Stimulated activated CD8-positive, alpha-beta memory T cell treated with anti-CD3 and anti-CD28 coated beads, Interleukin-4, amount 100 ng/mL, for 24 hours (primary cell): ENCODE measurements at regions not wholly inside any gene's neighbourhood (a gene's known extent, or its start where the extent isn't known, plus 50 kb on each side); places are given as distances from the start of the nearest gene placed in this dataset.
"Not testable (repeated sequence)": the region's sequence is repeated elsewhere in the genome, so short reads cannot be mapped to it uniquely, and the experiment has no call there.

Experiments used
- DNase-seq: peaks from one replicate; pipeline ENCODE4 v3.0.0-alpha.2; 2020; ENCODE audit warnings: low read depth

GRCh38 chr14:86363576-86363975 lies 833.6 kb downstream of the FLRT2 start:
- DNase-seq: no peak

GRCh38 chr14:86363047-86363446 lies 833.1 kb downstream of the FLRT2 start:
- DNase-seq: no peak

DNA sequence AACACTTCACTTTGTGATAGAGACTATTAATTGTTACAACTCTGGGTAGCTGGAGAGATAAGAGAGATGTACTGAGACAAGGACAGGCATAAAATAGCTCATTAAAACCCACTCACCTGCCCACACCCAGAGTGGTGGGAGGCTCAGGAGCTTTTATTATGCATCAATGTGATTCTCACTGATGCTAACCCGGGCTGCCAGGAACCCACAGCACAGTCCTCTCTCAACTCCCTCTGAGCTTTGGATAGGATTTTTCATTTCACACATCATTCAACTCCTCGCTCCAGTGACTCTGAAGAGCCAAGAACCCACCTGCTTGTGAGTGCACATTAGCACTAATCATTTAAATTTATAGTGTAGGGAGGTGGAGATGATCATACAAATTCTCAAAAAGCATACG lies 827.9 kb downstream of the FLRT2 start:
- DNase-seq: no peak

GRCh38 chr14:86357119-86357518 lies 827.2 kb downstream of the FLRT2 start:
- no peak for DNase-seq

- DNase-seq: no peak
Observed at GRCh38 chr14:86346818-86347384, 817.0 kb downstream of the FLRT2 start.

DNA sequence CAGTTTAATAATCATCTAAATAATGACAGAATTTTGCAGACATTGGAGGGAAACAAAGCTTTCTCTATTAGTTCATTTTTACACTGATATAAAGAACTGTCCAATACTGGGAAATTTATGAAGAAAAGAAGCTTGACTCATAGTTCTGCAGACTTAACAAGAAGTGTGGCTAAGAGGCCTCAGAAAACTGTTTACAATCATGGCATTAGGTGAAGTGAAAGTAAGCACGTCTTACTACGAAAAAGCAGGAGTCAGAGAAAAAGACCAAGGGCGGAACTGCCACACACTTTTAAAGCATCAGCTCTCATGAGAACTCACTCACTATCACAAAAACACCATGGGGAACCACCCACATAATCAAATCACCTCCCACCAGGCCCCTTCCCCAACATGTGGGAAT lies 804.4 kb downstream of the FLRT2 start:
- DNase-seq: no peak

GRCh38 chr14:86333493-86333892 lies 803.5 kb downstream of the FLRT2 start:
- DNase-seq: no peak

DNA sequence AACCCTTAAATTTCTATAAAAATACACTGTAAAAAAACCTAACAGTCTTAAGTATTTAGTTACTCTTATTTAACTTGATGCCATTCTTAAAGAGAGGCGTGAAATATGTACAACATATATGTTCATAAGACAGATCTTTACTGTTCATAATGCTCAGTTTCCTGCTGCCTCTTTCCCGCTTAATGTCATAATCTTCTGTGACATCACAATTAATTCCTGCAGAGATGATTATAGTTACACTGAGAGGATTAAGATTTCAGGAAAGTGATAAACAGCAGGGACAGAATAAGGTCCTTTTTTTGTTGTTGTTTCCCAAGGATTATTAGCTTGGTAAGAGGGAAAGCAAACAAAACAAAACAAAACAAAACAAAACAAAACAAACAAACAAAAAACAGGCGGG lies 801.4 kb downstream of the FLRT2 start:
- DNase-seq: no peak

- no peak for DNase-seq
Observed at GRCh38 chr14:86321151-86321550, 791.2 kb downstream of the FLRT2 start.

- DNase-seq: not testable (repeated sequence)
Observed at GRCh38 chr14:86312154-86312665, 782.3 kb downstream of the FLRT2 start.

- no peak for DNase-seq
Observed at GRCh38 chr14:86311151-86311550, 781.2 kb downstream of the FLRT2 start.

DNA sequence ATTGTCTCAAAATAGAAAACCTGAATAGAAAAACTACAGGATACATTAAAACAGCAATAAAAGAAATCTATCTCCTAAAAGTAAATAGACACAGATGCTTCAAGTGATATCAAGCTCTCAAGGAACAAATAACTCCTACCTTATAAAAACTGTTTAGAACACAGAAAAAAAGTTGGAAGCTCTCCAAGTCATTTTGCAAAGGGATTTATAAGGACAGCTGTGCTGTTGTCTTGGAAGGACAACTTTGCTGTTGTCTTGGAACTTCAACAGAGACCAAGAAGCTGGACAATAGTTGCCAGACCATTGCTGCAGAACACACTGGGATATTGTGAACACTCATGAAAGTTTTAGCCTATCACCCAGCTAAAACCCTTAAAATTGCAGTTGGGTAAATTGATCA lies 780.7 kb downstream of the FLRT2 start:
- no peak for DNase-seq

DNA sequence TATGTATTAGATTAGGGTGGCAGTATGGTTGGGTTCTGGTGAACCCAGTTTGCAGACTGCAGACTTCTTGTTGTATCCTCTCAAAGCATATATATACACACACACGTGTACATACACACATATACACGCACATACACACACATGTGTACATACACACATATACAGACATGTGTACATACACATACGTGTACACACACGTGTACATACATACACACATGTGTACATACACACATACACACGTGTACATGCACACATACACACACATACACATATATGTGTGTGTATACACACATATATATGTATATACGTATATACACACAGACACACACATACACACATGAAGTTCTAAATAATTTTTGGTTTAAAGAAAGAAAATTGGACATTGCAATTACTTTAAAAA lies 780.2 kb downstream of the FLRT2 start:
- DNase-seq: no peak

GRCh38 chr14:86305058-86305457 lies 775.1 kb downstream of the FLRT2 start:
- no peak for DNase-seq

DNA sequence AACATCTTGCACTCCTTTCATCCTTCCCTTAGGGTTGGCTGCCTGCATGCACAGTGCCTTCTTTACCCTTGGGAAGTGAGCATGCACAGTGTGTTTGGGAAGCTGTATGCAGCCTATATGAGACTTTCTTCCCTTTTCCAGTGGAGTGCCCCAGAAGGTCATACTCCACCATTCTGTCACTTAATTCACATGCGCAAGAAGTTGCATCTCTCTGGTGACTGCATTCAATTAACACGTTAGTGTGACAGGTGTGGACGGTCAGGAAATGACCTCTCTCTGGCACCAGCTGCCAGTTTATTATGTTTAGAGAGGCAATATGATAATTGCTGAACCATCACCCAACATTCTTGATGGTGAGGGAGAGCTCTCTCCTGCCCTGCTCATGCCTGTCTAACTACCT lies 770.0 kb downstream of the FLRT2 start:
- no peak for DNase-seq

GRCh38 chr14:86296173-86296572 lies 766.2 kb downstream of the FLRT2 start:
- no peak for DNase-seq

- no peak for DNase-seq
Observed at GRCh38 chr14:86288336-86288735, 758.4 kb downstream of the FLRT2 start.

- DNase-seq: no peak
Observed at GRCh38 chr14:86279405-86279804, 749.5 kb downstream of the FLRT2 start.

GRCh38 chr14:86257973-86258372 lies 728.0 kb downstream of the FLRT2 start:
- no peak for DNase-seq

DNA sequence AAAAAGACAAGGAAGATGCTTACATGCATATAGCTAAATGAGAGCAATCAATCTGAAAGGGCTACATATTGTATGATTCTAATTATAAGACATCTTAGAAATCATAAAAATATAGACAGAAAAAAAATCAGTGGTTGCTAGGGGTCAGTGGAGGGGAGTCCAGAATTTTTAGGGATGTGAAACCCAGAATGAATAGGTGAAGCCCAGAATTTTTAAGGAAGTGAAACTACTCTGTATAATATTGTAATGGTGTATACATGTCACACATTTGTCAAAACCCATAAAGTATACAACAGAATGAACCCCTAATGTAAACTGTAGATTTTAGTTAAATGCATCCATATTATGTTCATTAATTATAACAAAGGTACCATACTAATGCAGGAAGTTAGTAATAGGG lies 713.2 kb downstream of the FLRT2 start:
- DNase-seq: no peak

GRCh38 chr14:86237733-86238132 lies 707.8 kb downstream of the FLRT2 start:
- DNase-seq: no peak

DNA sequence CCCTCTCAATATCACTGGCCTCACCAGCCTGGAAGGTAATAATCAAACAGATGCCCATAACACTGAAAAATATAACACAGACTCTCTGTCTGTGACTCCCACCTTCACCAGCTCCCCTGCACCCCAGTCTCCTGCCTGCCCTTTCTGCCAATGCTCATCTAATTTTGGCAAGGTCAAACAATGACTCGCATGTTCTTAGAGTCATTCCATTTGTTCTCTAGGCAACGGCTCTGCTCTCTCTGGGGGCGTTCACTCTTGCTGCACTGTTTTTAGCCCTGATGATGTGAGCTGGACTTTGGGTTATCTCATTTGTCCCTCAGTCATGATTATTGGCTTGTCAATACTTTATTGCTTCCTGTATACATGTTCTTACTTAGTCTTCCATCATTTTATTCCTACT lies 691.8 kb downstream of the FLRT2 start:
- no peak for DNase-seq

DNA sequence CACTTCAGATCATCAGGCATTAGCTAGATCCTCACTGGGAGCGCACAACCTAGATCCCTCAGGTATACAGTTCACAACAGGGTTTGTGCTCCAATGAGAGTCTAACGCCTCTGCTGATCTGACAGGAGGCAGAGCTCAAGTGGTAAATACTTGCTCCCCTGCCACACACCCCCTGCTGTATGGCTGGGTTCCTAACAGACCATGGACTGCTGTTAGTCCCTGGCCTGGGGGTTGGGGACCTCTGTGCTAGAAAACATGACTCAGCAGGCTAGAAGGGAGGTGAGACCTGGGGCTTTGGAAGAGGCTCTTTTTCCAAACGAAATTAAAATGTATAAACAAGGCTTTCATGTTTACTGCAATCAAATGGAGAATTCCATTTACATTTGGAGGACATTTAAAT lies 691.1 kb downstream of the FLRT2 start:
- DNase-seq: no peak

GRCh38 chr14:86217523-86217922 lies 687.6 kb downstream of the FLRT2 start:
- DNase-seq: no peak

- DNase-seq: no peak
Observed at GRCh38 chr14:86203843-86204242, 673.9 kb downstream of the FLRT2 start.
